ENCODE measurements at regions not wholly inside any gene's neighbourhood (a gene's known extent, or its start where the extent isn't known, plus 50 kb on each side); places are given as distances from the start of the nearest gene placed in this dataset.

GRCh38 chr20:56871691-56872090 lies 242.6 kb downstream of the TFAP2C start:
- Histone ChIP-seq H3K36me3 (ENCODE audit: insufficient read depth, low read length) (no peaks in the 10 kb centered on the region), H3K4me1 (ENCODE audit: control insufficient read depth, insufficient read depth, low read length, unreplicated experiment) (no peaks in the 10 kb centered on the region), H3K79me2 (ENCODE audit: control insufficient read depth, insufficient read depth, low read length, unreplicated experiment) (no peaks in the 10 kb centered on the region), H3K27me3 (ENCODE audit: insufficient read depth, low read length) (peaks cover 3% of the 10 kb centered on the region; the same call in 1 of the 2 replicates), H2AFZ (ENCODE audit: low read length, unreplicated experiment) (no peak overlapping the region), H3K4me3 (ENCODE audit: low read depth, low read length) (no peak overlapping the region), H3K27ac (ENCODE audit: low read depth, low read length) (no peak overlapping the region)

- H3K4me1 ChIP-seq (ENCODE audit: control insufficient read depth, insufficient read depth, low read length, unreplicated experiment), result no peaks in the 10 kb centered on the region
- H3K4me3 ChIP-seq (ENCODE audit: low read depth, low read length), result no peak overlapping the region
- H3K27ac ChIP-seq (ENCODE audit: low read depth, low read length), result no peak overlapping the region
- no peak overlapping the region for H2AFZ ChIP-seq (ENCODE audit: low read length, unreplicated experiment)
- no peaks in the 10 kb centered on the region for H3K79me2 ChIP-seq (ENCODE audit: control insufficient read depth, insufficient read depth, low read length, unreplicated experiment)
- H3K36me3 ChIP-seq (ENCODE audit: insufficient read depth, low read length), result no peaks in the 10 kb centered on the region
- H3K27me3 ChIP-seq (ENCODE audit: insufficient read depth, low read length), result peaks cover 3% of the 10 kb centered on the region; the same call in 1 of the 2 replicates
These were observed 243.7 kb downstream of the TFAP2C start for GRCh38 chr20:56872620-56873458.

- H3K79me2 ChIP-seq (ENCODE audit: control insufficient read depth, insufficient read depth, low read length, unreplicated experiment), result no peaks in the 10 kb centered on the region
- no peak overlapping the region for H2AFZ ChIP-seq (ENCODE audit: low read length, unreplicated experiment)
- H3K27ac ChIP-seq (ENCODE audit: low read depth, low read length), result no peak overlapping the region
These were observed 244.7 kb downstream of the TFAP2C start for GRCh38 chr20:56873836-56874235.

GRCh38 chr20:56875052-56875659 lies 246.1 kb downstream of the TFAP2C start:
- H3K27me3 ChIP-seq (ENCODE audit: insufficient read depth, low read length), result 0 out of 2 replicates have a peak, but pooled peaks cover 3% of the 10 kb centered on the region
- H3K79me2 ChIP-seq (ENCODE audit: control insufficient read depth, insufficient read depth, low read length, unreplicated experiment), result no peaks in the 10 kb centered on the region
- no peak overlapping the region for H2AFZ ChIP-seq (ENCODE audit: low read length, unreplicated experiment)
- no peaks in the 10 kb centered on the region for H3K4me1 ChIP-seq (ENCODE audit: control insufficient read depth, insufficient read depth, low read length, unreplicated experiment)
- no peak overlapping the region for H3K4me3 ChIP-seq (ENCODE audit: low read depth, low read length)
- H3K27ac ChIP-seq (ENCODE audit: low read depth, low read length), result no peak overlapping the region
- H3K36me3 ChIP-seq (ENCODE audit: insufficient read depth, low read length), result no peaks in the 10 kb centered on the region

More at GRCh38 chr20:56873836-56874235, 244.7 kb downstream of the TFAP2C start:
- Histone ChIP-seq H3K4me3 (ENCODE audit: low read depth, low read length) (no peak overlapping the region), H3K4me1 (ENCODE audit: control insufficient read depth, insufficient read depth, low read length, unreplicated experiment) (no peaks in the 10 kb centered on the region), H3K27me3 (ENCODE audit: insufficient read depth, low read length) (0 out of 2 replicates have a peak, but pooled peaks cover 3% of the 10 kb centered on the region), H3K36me3 (ENCODE audit: insufficient read depth, low read length) (no peaks in the 10 kb centered on the region)

- H3K27me3 ChIP-seq (ENCODE audit: insufficient read depth, low read length), result 0 out of 2 replicates have a peak, but pooled peaks cover 3% of the 10 kb centered on the region
- no peak overlapping the region for H3K4me3 ChIP-seq (ENCODE audit: low read depth, low read length)
- no peaks in the 10 kb centered on the region for H3K36me3 ChIP-seq (ENCODE audit: insufficient read depth, low read length)
- H2AFZ ChIP-seq (ENCODE audit: low read length, unreplicated experiment), result no peak overlapping the region
- no peak overlapping the region for H3K27ac ChIP-seq (ENCODE audit: low read depth, low read length)
- H3K4me1 ChIP-seq (ENCODE audit: control insufficient read depth, insufficient read depth, low read length, unreplicated experiment), result no peaks in the 10 kb centered on the region
- no peaks in the 10 kb centered on the region for H3K79me2 ChIP-seq (ENCODE audit: control insufficient read depth, insufficient read depth, low read length, unreplicated experiment)
These were observed 246.7 kb downstream of the TFAP2C start for GRCh38 chr20:56875803-56876202.

GRCh38 chr20:56885521-56885920 lies 256.4 kb downstream of the TFAP2C start:
- no peak overlapping the region for H2AFZ ChIP-seq (ENCODE audit: low read length, unreplicated experiment)
- H3K27me3 ChIP-seq (ENCODE audit: insufficient read depth, low read length), result no peaks in the 10 kb centered on the region
- no peak overlapping the region for H3K4me3 ChIP-seq (ENCODE audit: low read depth, low read length)
- no peaks in the 10 kb centered on the region for H3K4me1 ChIP-seq (ENCODE audit: control insufficient read depth, insufficient read depth, low read length, unreplicated experiment)
- H3K79me2 ChIP-seq (ENCODE audit: control insufficient read depth, insufficient read depth, low read length, unreplicated experiment), result no peaks in the 10 kb centered on the region
- no peak overlapping the region for H3K27ac ChIP-seq (ENCODE audit: low read depth, low read length)
- H3K36me3 ChIP-seq (ENCODE audit: insufficient read depth, low read length), result no peaks in the 10 kb centered on the region

- Histone ChIP-seq H3K27me3 (ENCODE audit: insufficient read depth, low read length) (no peaks in the 10 kb centered on the region), H2AFZ (ENCODE audit: low read length, unreplicated experiment) (no peak overlapping the region), H3K4me1 (ENCODE audit: control insufficient read depth, insufficient read depth, low read length, unreplicated experiment) (no peaks in the 10 kb centered on the region), H3K27ac (ENCODE audit: low read depth, low read length) (no peak overlapping the region), H3K36me3 (ENCODE audit: insufficient read depth, low read length) (no peaks in the 10 kb centered on the region), H3K79me2 (ENCODE audit: control insufficient read depth, insufficient read depth, low read length, unreplicated experiment) (no peaks in the 10 kb centered on the region), H3K4me3 (ENCODE audit: low read depth, low read length) (no peak overlapping the region)
These were observed 260.9 kb downstream of the TFAP2C start for GRCh38 chr20:56890011-56890410.

GRCh38 chr20:56893226-56893917 lies 264.3 kb downstream of the TFAP2C start:
- Histone ChIP-seq H3K36me3 (ENCODE audit: insufficient read depth, low read length) (no peaks in the 10 kb centered on the region), H3K27me3 (ENCODE audit: insufficient read depth, low read length) (no peaks in the 10 kb centered on the region), H3K79me2 (ENCODE audit: control insufficient read depth, insufficient read depth, low read length, unreplicated experiment) (no peaks in the 10 kb centered on the region), H3K27ac (ENCODE audit: low read depth, low read length) (no peak overlapping the region), H2AFZ (ENCODE audit: low read length, unreplicated experiment) (no peak overlapping the region), H3K4me3 (ENCODE audit: low read depth, low read length) (no peak overlapping the region), H3K4me1 (ENCODE audit: control insufficient read depth, insufficient read depth, low read length, unreplicated experiment) (no peaks in the 10 kb centered on the region)

- Histone ChIP-seq H3K36me3 (ENCODE audit: insufficient read depth, low read length) (no peaks in the 10 kb centered on the region), H3K27ac (ENCODE audit: low read depth, low read length) (no peak overlapping the region), H2AFZ (ENCODE audit: low read length, unreplicated experiment) (no peak overlapping the region), H3K4me1 (ENCODE audit: control insufficient read depth, insufficient read depth, low read length, unreplicated experiment) (no peaks in the 10 kb centered on the region), H3K79me2 (ENCODE audit: control insufficient read depth, insufficient read depth, low read length, unreplicated experiment) (no peaks in the 10 kb centered on the region), H3K27me3 (ENCODE audit: insufficient read depth, low read length) (no peaks in the 10 kb centered on the region), H3K4me3 (ENCODE audit: low read depth, low read length) (no peak overlapping the region)
These were observed 267.3 kb downstream of the TFAP2C start for GRCh38 chr20:56896447-56896846.

- Histone ChIP-seq H3K4me3 (ENCODE audit: low read depth, low read length) (no peak overlapping the region), H2AFZ (ENCODE audit: low read length, unreplicated experiment) (no peak overlapping the region), H3K36me3 (ENCODE audit: insufficient read depth, low read length) (no peaks in the 10 kb centered on the region), H3K27me3 (ENCODE audit: insufficient read depth, low read length) (no peaks in the 10 kb centered on the region), H3K79me2 (ENCODE audit: control insufficient read depth, insufficient read depth, low read length, unreplicated experiment) (no peaks in the 10 kb centered on the region), H3K4me1 (ENCODE audit: control insufficient read depth, insufficient read depth, low read length, unreplicated experiment) (no peaks in the 10 kb centered on the region), H3K27ac (ENCODE audit: low read depth, low read length) (no peak overlapping the region)
These were observed 268.3 kb downstream of the TFAP2C start for GRCh38 chr20:56897318-56897957.

Measured in ACC112 (cell line).